AG04449 (cell line): ENCODE measurements at regions not wholly inside any gene's neighbourhood (a gene's known extent, or its start where the extent isn't known, plus 50 kb on each side); places are given as distances from the start of the nearest gene placed in this dataset.

Source experiments
- CTCF ChIA-PET: fragments of 350-600 bp; formaldehyde crosslinking; extraction: SDS; loops from one replicate; lab custom pipeline; 2021; ENCODE audit warnings: antibody characterized with exemption; lab: Yijun Ruan, JAX
- POLR2A ChIA-PET: fragments of 400-600, 350-600 bp; formaldehyde crosslinking; extraction: SDS; loops from one replicate; lab custom pipeline; 2020; ENCODE audit warnings: antibody characterized with exemption, inconsistent platforms; lab: Yijun Ruan, JAX
- DNase-seq: peaks from one replicate; pipeline ENCODE4 v3.0.0-alpha.2; 2010; ENCODE audit warnings: low read depth, low spot score
- H3K4me3 ChIP-seq: 2 replicates; pipeline ENCODE4 v1.5.1; 2011; ENCODE audit warnings: low read depth, mild to moderate bottlenecking, control low read depth, low read length
- CTCF ChIP-seq: IDR thresholded peaks from one replicate; pipeline ENCODE4 v1.5.1; 2011; ENCODE audit warnings: mild to moderate bottlenecking, moderate library complexity, low read length, control low read depth, inconsistent platforms; ENCODE audit not compliant: insufficient read depth; ENCODE audit errors: missing control alignments

- no peak overlapping the region for H3K4me3 ChIP-seq
- ChIA-PET CTCF (interaction anchor here (1.0 kb wide), 1 partner anchor 65 kb away, joined by 3 read pairs; no protein-coding TSS in a partner anchor), POLR2A (no interaction called here)
- TF ChIP-seq CTCF, result no peak
- DNase-seq, result no peak
Observed at GRCh38 chr22:27204817-27205216, 547.4 kb downstream of the MIAT start.

GRCh38 chr22:27205492-27206373 lies 548.3 kb downstream of the MIAT start:
- H3K4me3 ChIP-seq, result no peak overlapping the region
- ChIA-PET CTCF (interaction anchor here (1.0 kb wide), 1 partner anchor 64 kb away, joined by 3 read pairs; no protein-coding TSS in a partner anchor), POLR2A (no interaction called here)
- no peak for DNase-seq
- TF ChIP-seq CTCF, result no peak

- POLR2A ChIA-PET, result no interaction called here
- H3K4me3 ChIP-seq, result no peak overlapping the region
- no peak for DNase-seq
- CTCF ChIA-PET, result interaction anchor here (1.0 kb wide), 1 partner anchor 12 kb away, joined by 3 read pairs; no protein-coding TSS in a partner anchor
- TF ChIP-seq CTCF, result no peak
Observed at GRCh38 chr22:27206374-27207133, 549.2 kb downstream of the MIAT start.

- ChIA-PET CTCF (interaction anchor here (1.0 kb wide), 1 partner anchor 11 kb away, joined by 3 read pairs; no protein-coding TSS in a partner anchor), POLR2A (no interaction called here)
- H3K4me3 ChIP-seq, result no peak overlapping the region
- DNase-seq, result no peak
- TF ChIP-seq CTCF, result no peak
Observed at GRCh38 chr22:27207266-27207665, 549.9 kb downstream of the MIAT start.

- no peak for TF ChIP-seq CTCF
- ChIA-PET POLR2A (no interaction called here), CTCF (no interaction called here)
- no peak overlapping the region for H3K4me3 ChIP-seq
- DNase-seq, result no peak
Observed at GRCh38 chr22:27207907-27208306, 550.5 kb downstream of the MIAT start.
